Neuronal stem cell (in vitro differentiated cells): ENCODE measurements at regions not wholly inside any gene's neighbourhood (a gene's known extent, or its start where the extent isn't known, plus 50 kb on each side); places are given as distances from the start of the nearest gene placed in this dataset.

Experiments used
- DNase-seq: peaks from one replicate; pipeline ENCODE4 v3.0.0-alpha.2; 2013; ENCODE audit warnings: low spot score
- H2AFZ ChIP-seq: one replicate; pipeline ENCODE4 v1.6.1; 2013; ENCODE audit warnings: mild to moderate bottlenecking, low read length, inconsistent platforms
- H2AK5ac ChIP-seq: 2 replicates; pipeline ENCODE4 v1.6.1; 2013; ENCODE audit warnings: low read depth, mild to moderate bottlenecking, inconsistent platforms, low read length, moderate library complexity, mixed read lengths
- H2BK120ac ChIP-seq: 2 replicates; pipeline ENCODE4 v1.6.1; 2013; ENCODE audit warnings: low read depth, mild to moderate bottlenecking, inconsistent platforms, low read length, moderate library complexity, mixed read lengths
- H2BK12ac ChIP-seq: one replicate; pipeline ENCODE4 v1.6.1; 2013; ENCODE audit warnings: low read length, inconsistent platforms
- H2BK15ac ChIP-seq: 2 replicates; pipeline ENCODE4 v1.6.1; 2013; ENCODE audit warnings: mild to moderate bottlenecking, low read length, inconsistent platforms, mixed read lengths
- H2BK5ac ChIP-seq: one replicate; pipeline ENCODE4 v1.6.1; 2013; ENCODE audit warnings: inconsistent platforms, mild to moderate bottlenecking, low read length, moderate library complexity
- H3K14ac ChIP-seq: one replicate; pipeline ENCODE4 v1.6.1; 2013; ENCODE audit warnings: low read length, inconsistent platforms
- H3K18ac ChIP-seq: 2 replicates; pipeline ENCODE4 v1.6.1; 2013; ENCODE audit warnings: low read length, inconsistent platforms
- H3K23ac ChIP-seq: 2 replicates; pipeline ENCODE4 v1.6.1; 2013; ENCODE audit warnings: low read depth, mild to moderate bottlenecking, mixed read lengths, low read length, inconsistent platforms; ENCODE audit not compliant: poor library complexity
- H3K27ac ChIP-seq: replicated peaks from 3 replicates; pipeline ENCODE4 v1.5.1; 2013; ENCODE audit warnings: low read length, inconsistent platforms
- H3K27me3 ChIP-seq, 3 experiments: 2 replicates each; pipeline ENCODE4 v1.6.1; 2013; ENCODE audit warnings: low read length in 3 of 3, mild to moderate bottlenecking in 2 of 3, inconsistent platforms in 1 of 3, low read depth in 1 of 3, mixed read lengths in 1 of 3, moderate library complexity in 1 of 3; ENCODE audit not compliant: control insufficient read depth in 3 of 3, insufficient read depth in 3 of 3
- H3K36me3 ChIP-seq, 2 donors: replicated peaks in 1 of 2; 2 replicates each; pipeline ENCODE4 v1.6.1; 2013; ENCODE audit warnings: low read length in 2 of 2; ENCODE audit not compliant: control insufficient read depth in 2 of 2, insufficient read depth in 2 of 2
- H3K4ac ChIP-seq: 2 replicates; pipeline ENCODE4 v1.6.1; 2013; ENCODE audit warnings: inconsistent platforms, mild to moderate bottlenecking, low read length, moderate library complexity
- H3K4me1 ChIP-seq, 2 donors: 1 replicate in 1 of 2; 2 replicates in 1 of 2; pipeline ENCODE4 v1.6.1; 2013; ENCODE audit warnings: low read length in 2 of 2, low read depth in 1 of 2; ENCODE audit not compliant: control insufficient read depth in 2 of 2, insufficient read depth in 1 of 2
- H3K4me2 ChIP-seq: one replicate; pipeline ENCODE4 v1.6.1; 2013; ENCODE audit warnings: mild to moderate bottlenecking, low read length, inconsistent platforms; ENCODE audit not compliant: insufficient read depth, poor library complexity, severe bottlenecking
- H3K4me3 ChIP-seq, 2 donors: 2 replicates each; pipeline ENCODE4 v1.5.1; 2013; ENCODE audit warnings: low read length in 2 of 2, mild to moderate bottlenecking in 2 of 2, inconsistent platforms in 1 of 2, moderate library complexity in 1 of 2
- H3K79me1 ChIP-seq: one replicate; pipeline ENCODE4 v1.6.1; 2013; ENCODE audit warnings: low read depth, mild to moderate bottlenecking, inconsistent platforms, low read length, moderate library complexity
- H3K9ac ChIP-seq: one replicate; pipeline ENCODE4 v1.6.1; 2013; ENCODE audit warnings: mild to moderate bottlenecking, low read depth, low read length, inconsistent platforms; ENCODE audit not compliant: poor library complexity
- H3K9me3 ChIP-seq, 2 donors: replicated peaks in 1 of 2; 2 replicates each; pipeline versions ENCODE3 to v1.6.1; 2013; ENCODE audit warnings: low read length in 2 of 2, mild to moderate bottlenecking in 2 of 2, inconsistent platforms in 1 of 2, low read depth in 1 of 2, mixed read lengths in 1 of 2, moderate library complexity in 1 of 2; ENCODE audit not compliant: control insufficient read depth in 2 of 2, insufficient read depth in 1 of 2
- H4K8ac ChIP-seq: one replicate; pipeline ENCODE4 v1.6.1; 2013; ENCODE audit warnings: low read depth, mild to moderate bottlenecking, inconsistent platforms, low read length, moderate library complexity
- H4K91ac ChIP-seq: one replicate; pipeline ENCODE4 v1.6.1; 2013; ENCODE audit warnings: low read length, low read depth, mild to moderate bottlenecking, inconsistent platforms; ENCODE audit not compliant: poor library complexity
- WGBS, 2 donors: extraction: QIAGEN DNeasy Blood & Tissue Kit; methylation state at CpG; one replicate each; pipeline ENCODE4 v1.1.7; 2013; ENCODE audit warnings: missing lambda C conversion rate in 2 of 2, mixed read lengths in 1 of 2; ENCODE audit not compliant: insufficient read length in 2 of 2, insufficient replicate concordance in 1 of 2; ENCODE audit errors: extremely low coverage in 2 of 2; 5-methylcytosine and 5-hydroxymethylcytosine counted together

DNA sequence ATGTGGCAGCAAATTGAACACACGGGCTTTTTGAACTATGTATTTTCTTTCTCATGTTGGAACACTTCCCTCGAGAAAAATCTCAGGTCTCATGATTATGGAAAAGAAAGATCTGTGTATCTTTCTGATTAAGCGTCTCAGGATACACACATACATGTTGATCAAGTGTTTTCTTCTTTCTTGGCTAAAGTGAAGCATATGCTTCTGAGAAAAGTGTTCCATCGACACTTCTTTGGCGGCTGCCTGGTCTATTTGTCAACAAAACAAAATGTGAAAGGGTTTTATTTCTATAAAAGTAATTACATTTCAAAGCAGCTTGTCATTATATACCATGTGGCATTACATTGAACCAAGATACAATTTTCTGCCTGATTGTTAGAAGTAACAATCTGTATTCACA lies 157.5 kb downstream of the DLEU7 start:
- Histone ChIP-seq H3K4ac (no peak overlapping the region), H3K9me3 (no peaks in the 10 kb centered on the region), H3K14ac (no peak overlapping the region), H2BK120ac (no peak overlapping the region), H3K18ac (no peak overlapping the region), H3K4me1 (peaks cover 0 to 8% of the 10 kb centered on the region in 2 donors), H3K9ac (no peak overlapping the region), H4K8ac (no peak overlapping the region), H3K4me2 (no peak overlapping the region), H2BK15ac (no peak overlapping the region), H2AK5ac (no peak overlapping the region), H2BK5ac (no peak overlapping the region), H4K91ac (no peak overlapping the region), H3K23ac (no peak overlapping the region), H3K4me3 (no peak overlapping the region), H3K27me3 (no peaks in the 10 kb centered on the region), H2AFZ (peak overlapping the region; percentile 56), H3K27ac (no peak overlapping the region), H3K36me3 (no peaks in the 10 kb centered on the region), H3K79me1 (no peaks in the 10 kb centered on the region), H2BK12ac (no peak overlapping the region)
- no CpG with 5 or more reads among the region's 5 CpGs for WGBS, 2 donors
- no peak for DNase-seq

DNA sequence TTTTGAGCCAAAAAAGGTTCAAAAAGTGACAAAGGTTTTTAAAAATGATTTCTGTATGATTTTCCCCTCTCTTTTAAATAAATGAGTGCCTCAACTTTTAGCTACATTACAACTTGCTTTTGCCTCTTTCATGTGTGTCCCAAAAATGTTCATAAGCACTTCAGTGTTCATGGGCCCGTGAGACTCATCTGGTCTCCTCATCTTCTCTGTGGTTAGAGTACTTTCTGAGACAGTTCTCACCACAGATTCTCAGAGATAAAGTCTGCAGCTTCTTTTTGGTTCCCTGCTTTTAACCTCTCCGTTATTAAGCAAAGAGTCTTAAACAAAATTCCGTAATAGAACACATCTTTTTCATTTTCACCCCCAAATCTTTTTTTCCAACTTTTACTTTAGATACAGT lies 156.9 kb downstream of the DLEU7 start:
- no peak for DNase-seq
- H3K4me1 ChIP-seq = peaks cover 2 to 10% of the 10 kb centered on the region in 2 donors
- no peak overlapping the region for H3K4ac ChIP-seq
- no peak overlapping the region for H3K23ac ChIP-seq
- H4K8ac ChIP-seq = no peak overlapping the region
- H3K36me3 ChIP-seq = no peaks in the 10 kb centered on the region
- H2BK5ac ChIP-seq = no peak overlapping the region
- no peaks in the 10 kb centered on the region for H3K9me3 ChIP-seq
- no peak overlapping the region for H3K18ac ChIP-seq
- no peak overlapping the region for H2AK5ac ChIP-seq
- H3K4me2 ChIP-seq = no peak overlapping the region
- no peak overlapping the region for H4K91ac ChIP-seq
- no peak overlapping the region for H3K27ac ChIP-seq
- WGBS, 2 donors = 100% methylated on average over 1 of the region's 3 CpGs; no CpG with 5 or more reads in 1 of the 2 donors
- no peak overlapping the region for H2BK15ac ChIP-seq
- no peak overlapping the region for H2BK12ac ChIP-seq
- no peak overlapping the region for H2AFZ ChIP-seq
- no peak overlapping the region for H3K4me3 ChIP-seq
- no peaks in the 10 kb centered on the region for H3K27me3 ChIP-seq
- H3K79me1 ChIP-seq = no peaks in the 10 kb centered on the region
- no peak overlapping the region for H3K9ac ChIP-seq
- no peak overlapping the region for H2BK120ac ChIP-seq
- no peak overlapping the region for H3K14ac ChIP-seq

DNA sequence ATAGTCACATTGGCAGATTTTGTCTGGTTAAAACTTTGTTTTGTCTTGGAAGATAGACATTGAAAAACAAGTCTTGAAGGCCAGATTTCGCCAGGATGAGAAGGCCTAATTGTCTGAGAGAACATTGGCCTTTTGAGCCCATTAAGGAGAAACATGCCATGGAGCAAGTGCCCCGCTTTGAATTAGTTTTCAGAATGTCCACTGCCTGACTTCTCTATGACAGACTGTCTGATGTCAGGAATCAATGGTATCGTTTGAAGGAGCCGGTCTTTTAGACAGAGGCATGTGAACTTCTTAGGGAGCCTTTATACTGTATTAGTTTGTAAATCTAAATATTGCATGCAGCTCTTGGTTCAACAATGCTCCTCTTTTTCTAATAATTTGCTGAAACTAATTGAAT lies 155.9 kb downstream of the DLEU7 start:
- H4K91ac ChIP-seq = no peak overlapping the region
- H3K27me3 ChIP-seq = no peaks in the 10 kb centered on the region
- H3K4me2 ChIP-seq = no peak overlapping the region
- H3K27ac ChIP-seq = no peak overlapping the region
- H3K4me1 ChIP-seq = peaks cover 2 to 11% of the 10 kb centered on the region in 2 donors
- H3K36me3 ChIP-seq = no peaks in the 10 kb centered on the region
- no peaks in the 10 kb centered on the region for H3K9me3 ChIP-seq
- no peak for DNase-seq
- H3K79me1 ChIP-seq = no peaks in the 10 kb centered on the region
- no peak overlapping the region for H2BK120ac ChIP-seq
- H3K4me3 ChIP-seq = no peak overlapping the region
- WGBS, 2 donors = no CpG with 5 or more reads among the region's 4 CpGs
- H3K23ac ChIP-seq = no peak overlapping the region
- no peak overlapping the region for H2BK5ac ChIP-seq
- H2AK5ac ChIP-seq = no peak overlapping the region
- H3K9ac ChIP-seq = no peak overlapping the region
- no peak overlapping the region for H3K4ac ChIP-seq
- H2BK12ac ChIP-seq = no peak overlapping the region
- H2BK15ac ChIP-seq = no peak overlapping the region
- H4K8ac ChIP-seq = no peak overlapping the region
- H3K18ac ChIP-seq = no peak overlapping the region
- no peak overlapping the region for H2AFZ ChIP-seq
- no peak overlapping the region for H3K14ac ChIP-seq

DNA sequence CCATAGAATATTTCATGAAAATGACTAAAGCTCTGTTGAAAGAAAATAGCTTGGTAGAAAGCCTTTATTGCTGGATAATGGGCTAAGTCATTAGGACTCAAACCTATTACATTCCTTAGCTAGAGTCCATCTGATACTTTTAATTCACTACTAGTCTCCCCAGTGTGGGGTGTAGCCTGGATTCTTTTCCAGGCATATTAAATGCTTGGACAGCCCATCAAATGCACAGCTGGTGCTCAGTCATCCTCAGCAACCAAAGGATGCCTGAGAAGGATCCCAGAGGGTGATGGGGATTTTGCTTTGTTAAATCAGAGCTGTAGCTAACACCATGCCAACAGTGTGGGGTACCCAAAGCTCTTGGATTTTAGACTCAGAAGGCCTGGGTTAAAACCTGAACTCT lies 153.5 kb downstream of the DLEU7 start:
- Histone ChIP-seq H4K8ac (no peak overlapping the region), H2AK5ac (no peak overlapping the region), H3K4me3 (no peak overlapping the region), H2BK120ac (no peak overlapping the region), H2BK12ac (no peak overlapping the region), H4K91ac (no peak overlapping the region), H3K4me2 (no peak overlapping the region), H2BK15ac (no peak overlapping the region), H2AFZ (no peak overlapping the region), H2BK5ac (no peak overlapping the region), H3K23ac (no peak overlapping the region), H3K18ac (no peak overlapping the region), H3K14ac (no peak overlapping the region), H3K27me3 (no peaks in the 10 kb centered on the region), H3K9me3 (no peaks in the 10 kb centered on the region), H3K36me3 (no peaks in the 10 kb centered on the region), H3K79me1 (no peaks in the 10 kb centered on the region), H3K4me1 (peaks cover 7 to 19% of the 10 kb centered on the region in 2 donors), H3K27ac (no peak overlapping the region), H3K4ac (no peak overlapping the region), H3K9ac (no peak overlapping the region)
- no peak for DNase-seq
